ENCODE measurements at regions not wholly inside any gene's neighbourhood (a gene's known extent, or its start where the extent isn't known, plus 50 kb on each side); places are given as distances from the start of the nearest gene placed in this dataset.

DNA sequence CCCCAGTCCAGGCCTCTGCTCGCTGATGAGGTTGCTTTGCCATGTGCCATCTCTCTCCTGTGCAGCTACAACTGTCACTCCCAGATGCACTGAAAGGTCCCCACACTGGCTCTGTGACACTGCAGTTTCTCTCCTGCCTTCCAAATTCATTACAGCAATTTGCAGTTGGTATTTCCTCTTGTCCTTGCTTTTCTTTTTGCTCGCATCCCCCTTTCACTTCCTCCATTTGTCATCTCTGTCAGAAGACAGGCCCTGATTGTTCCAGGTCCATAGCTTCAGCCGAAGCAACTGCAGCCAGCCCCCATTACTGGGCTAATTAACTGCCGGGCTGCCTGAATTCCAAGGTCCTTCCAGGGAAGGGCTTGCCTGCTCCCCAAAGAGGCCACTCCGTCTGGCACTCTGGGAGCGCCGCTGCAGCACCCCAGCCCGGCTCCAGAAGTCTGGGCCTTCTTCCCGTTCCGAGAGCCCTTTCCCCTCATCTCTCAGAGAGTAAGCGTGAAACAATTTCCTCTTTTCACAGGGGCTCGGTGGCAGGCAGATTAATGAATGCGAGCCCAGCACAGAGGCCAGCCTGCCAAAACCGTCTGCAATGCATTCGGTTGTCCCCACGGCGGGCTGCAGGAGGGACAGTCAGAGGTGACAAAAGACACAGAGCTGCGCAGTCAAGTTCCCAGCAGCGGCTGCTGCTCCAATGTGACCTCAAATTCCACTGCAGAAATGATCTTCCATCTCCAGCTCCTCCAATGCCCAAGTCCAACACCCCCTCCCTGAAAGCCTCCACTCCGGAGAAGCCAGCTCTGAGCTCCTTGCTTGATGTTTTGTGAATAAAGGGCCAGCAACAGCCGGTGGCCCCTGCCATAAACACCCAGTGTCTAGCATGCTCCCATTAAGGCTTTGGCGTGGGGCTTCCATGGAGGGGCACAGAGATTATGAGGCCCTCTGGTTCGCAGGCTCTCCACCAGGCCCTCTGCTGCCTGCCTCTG lies 279.4 kb upstream of the HABP2 start:
- no peak for DNase-seq (ENCODE audit: low spot score)
- in situ Hi-C loops (cut with MboI; ENCODE audit: low pct_unique_long_range_greater_than_20kb, low sequenced_read_pairs, unreplicated experiment) = no loop called here
- TF ChIP-seq, protein P1, sequence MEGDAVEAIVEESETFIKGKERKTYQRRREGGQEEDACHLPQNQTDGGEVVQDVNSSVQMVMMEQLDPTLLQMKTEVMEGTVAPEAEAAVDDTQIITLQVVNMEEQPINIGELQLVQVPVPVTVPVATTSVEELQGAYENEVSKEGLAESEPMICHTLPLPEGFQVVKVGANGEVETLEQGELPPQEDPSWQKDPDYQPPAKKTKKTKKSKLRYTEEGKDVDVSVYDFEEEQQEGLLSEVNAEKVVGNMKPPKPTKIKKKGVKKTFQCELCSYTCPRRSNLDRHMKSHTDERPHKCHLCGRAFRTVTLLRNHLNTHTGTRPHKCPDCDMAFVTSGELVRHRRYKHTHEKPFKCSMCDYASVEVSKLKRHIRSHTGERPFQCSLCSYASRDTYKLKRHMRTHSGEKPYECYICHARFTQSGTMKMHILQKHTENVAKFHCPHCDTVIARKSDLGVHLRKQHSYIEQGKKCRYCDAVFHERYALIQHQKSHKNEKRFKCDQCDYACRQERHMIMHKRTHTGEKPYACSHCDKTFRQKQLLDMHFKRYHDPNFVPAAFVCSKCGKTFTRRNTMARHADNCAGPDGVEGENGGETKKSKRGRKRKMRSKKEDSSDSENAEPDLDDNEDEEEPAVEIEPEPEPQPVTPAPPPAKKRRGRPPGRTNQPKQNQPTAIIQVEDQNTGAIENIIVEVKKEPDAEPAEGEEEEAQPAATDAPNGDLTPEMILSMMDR (IDR thresholded peaks at IDR 0.05; ENCODE audit: extremely low read depth, insufficient read depth, missing control alignments) = no peak

DNA sequence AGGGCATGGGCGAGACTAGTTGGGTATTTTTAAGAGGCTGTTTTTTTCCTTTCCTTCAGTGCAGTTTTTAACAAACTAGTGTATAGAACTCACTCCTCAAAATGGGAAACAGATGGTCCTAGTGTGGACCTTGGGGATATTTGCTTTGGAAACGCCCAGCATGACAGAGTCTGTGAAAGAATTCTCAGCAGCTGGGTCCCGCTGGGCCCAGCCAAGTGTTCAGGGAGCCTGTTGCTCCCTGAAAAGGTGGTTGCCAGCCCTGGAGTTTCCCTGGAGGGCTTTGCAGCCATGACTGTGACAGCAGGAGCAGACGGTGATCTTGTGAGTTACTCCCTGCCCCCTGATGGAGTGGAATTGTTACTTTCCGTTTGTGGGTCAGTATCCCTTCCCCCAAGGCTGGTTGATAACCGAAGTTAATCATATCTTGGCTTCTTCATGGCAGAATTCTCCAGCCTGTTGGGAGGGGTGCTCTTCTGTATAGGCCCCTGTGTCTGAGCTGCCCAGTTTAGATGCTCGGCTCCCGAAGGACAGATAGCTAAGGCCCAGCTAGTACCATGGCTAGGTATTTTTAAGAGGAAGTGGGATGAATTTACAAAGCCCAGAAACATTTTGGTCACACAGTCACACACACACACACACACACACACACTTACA lies 278.6 kb upstream of the HABP2 start:
- in situ Hi-C loops (cut with MboI; ENCODE audit: low pct_unique_long_range_greater_than_20kb, low sequenced_read_pairs, unreplicated experiment) = no loop called here
- TF ChIP-seq, protein P1 (IDR thresholded peaks at IDR 0.05; ENCODE audit: extremely low read depth, insufficient read depth, missing control alignments) = no peak
- no peak for DNase-seq (ENCODE audit: low spot score)

DNA sequence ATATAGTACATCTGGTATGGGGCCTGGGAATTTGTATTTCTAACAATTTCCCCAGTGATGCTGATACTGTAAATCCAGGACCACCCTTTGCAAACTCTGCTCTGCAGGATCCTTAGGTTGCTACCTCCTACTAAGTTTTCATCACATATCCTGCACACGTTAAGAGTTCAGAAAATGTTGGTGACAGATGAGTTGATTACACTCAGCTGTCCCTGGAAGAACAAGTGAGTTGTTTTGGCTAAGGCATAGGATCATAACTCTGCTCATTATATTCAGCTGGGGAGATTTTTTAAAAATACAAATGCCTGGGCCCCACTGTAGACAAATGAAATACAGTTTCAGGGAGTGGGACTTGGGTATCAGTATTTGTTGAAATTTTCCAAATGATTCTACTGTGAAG lies 274.6 kb upstream of the HABP2 start:
- in situ Hi-C loops (cut with MboI; ENCODE audit: low pct_unique_long_range_greater_than_20kb, low sequenced_read_pairs, unreplicated experiment) = no loop called here
- TF ChIP-seq, protein P1 (IDR thresholded peaks at IDR 0.05; ENCODE audit: extremely low read depth, insufficient read depth, missing control alignments) = no peak
- DNase-seq (ENCODE audit: low spot score) = no peak

DNA sequence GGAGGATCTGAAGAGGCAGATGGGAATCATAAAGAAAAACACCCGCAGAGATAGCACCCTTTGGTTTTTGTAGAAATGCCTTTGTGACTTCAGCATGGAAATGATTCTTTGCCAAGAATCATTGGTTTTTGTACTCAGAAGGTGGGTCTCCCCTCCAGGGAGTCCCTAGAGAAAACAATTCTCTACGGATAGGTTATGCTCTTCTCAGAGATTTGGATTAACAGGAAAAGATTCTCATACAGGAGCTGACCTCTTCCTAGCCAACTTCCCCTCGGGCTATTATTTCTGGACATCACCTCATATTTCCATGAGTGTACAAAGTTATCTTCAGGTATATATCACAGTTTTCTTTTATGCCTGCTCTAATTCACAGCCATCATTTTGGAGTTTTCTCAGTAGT lies 274.2 kb upstream of the HABP2 start:
- no peak for DNase-seq (ENCODE audit: low spot score)
- in situ Hi-C loops (cut with MboI; ENCODE audit: low pct_unique_long_range_greater_than_20kb, low sequenced_read_pairs, unreplicated experiment) = no loop called here
- TF ChIP-seq, protein P1 (IDR thresholded peaks at IDR 0.05; ENCODE audit: extremely low read depth, insufficient read depth, missing control alignments) = no peak

DNA sequence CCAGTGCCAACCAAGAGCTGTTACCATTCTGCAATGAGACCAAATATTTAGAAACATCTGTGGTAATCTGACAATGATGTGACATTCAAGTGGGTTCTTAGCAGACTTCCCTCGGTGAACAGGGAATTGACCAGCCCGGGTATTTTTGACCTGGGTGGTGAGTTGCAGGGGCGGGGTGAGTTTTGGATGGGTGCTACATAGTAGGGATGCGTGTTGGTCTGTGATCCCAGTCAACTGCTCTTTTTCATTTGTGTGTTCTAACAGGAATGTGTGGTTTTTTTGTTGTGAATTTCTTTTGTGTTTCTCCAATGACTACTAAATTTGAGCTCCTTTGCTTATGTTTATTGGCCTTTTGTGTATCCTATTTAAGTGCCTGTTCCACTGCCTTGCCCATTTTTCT lies 273.6 kb upstream of the HABP2 start:
- in situ Hi-C loops (cut with MboI; ENCODE audit: low pct_unique_long_range_greater_than_20kb, low sequenced_read_pairs, unreplicated experiment) = no loop called here
- TF ChIP-seq, protein P1 (IDR thresholded peaks at IDR 0.05; ENCODE audit: extremely low read depth, insufficient read depth, missing control alignments) = no peak
- DNase-seq (ENCODE audit: low spot score) = no peak

DNA sequence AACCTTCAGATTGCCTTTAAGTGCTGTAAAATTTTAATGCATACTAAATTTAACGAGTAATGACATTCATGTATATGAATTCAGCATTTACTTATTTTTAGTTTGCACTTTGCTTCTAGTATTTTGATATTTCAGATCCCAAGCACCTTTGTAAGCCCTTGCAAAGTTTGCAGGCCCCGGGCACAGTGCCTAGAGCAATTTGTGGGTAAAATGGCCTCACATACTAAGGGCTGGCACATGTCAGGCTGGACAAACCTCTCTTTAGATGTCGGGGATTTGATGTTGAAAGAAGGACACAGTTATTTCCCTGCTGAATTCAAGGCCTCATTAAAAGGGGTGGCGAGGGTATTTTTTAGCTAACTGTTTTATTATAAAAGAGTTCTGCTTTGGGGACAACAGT lies 270.3 kb upstream of the HABP2 start:
- DNase-seq (ENCODE audit: low spot score) = no peak
- TF ChIP-seq, protein P1 (IDR thresholded peaks at IDR 0.05; ENCODE audit: extremely low read depth, insufficient read depth, missing control alignments) = no peak
- in situ Hi-C loops (cut with MboI; ENCODE audit: low pct_unique_long_range_greater_than_20kb, low sequenced_read_pairs, unreplicated experiment) = no loop called here
